Activated CD4-positive, CD25-positive, alpha-beta regulatory T cell treated with anti-CD3 and anti-CD28 coated beads, Interleukin-2, amount 50 U/mL, for 24 hours (primary cell): ENCODE measurements at regions not wholly inside any gene's neighbourhood (a gene's known extent, or its start where the extent isn't known, plus 50 kb on each side); places are given as distances from the start of the nearest gene placed in this dataset.
"Not testable (repeated sequence)": the region's sequence is repeated elsewhere in the genome, so short reads cannot be mapped to it uniquely, and the experiment has no call there.

Source experiments
- ATAC-seq, 2 donors: fragments of 150-1000 bp; cut with Tn5 transposase; one replicate each; pipeline ENCODE4 v1.10.0; 2021; ENCODE audit warnings: mild to moderate bottlenecking in 1 of 2, moderate library complexity in 1 of 2

DNA sequence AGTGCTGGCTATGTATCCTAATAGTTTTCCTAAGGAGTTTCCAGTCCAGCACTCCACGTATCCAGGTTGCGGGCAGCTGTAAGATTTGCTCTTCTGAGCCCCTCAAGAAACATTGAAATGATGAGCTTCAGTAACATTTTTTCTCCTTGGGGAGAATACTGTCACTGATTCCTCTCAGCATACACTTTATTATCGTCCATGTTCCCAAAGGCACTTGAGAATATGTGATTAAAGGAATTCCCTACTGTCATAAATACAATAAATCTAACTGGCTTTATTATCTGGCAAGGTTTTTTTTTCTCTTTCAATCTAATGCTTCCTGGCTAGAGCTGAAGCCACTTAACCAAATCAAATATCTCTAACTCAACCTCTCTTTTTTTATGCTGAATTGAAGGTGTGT lies 359.2 kb upstream of the PKN2 start:
- ATAC-seq = no peak

DNA sequence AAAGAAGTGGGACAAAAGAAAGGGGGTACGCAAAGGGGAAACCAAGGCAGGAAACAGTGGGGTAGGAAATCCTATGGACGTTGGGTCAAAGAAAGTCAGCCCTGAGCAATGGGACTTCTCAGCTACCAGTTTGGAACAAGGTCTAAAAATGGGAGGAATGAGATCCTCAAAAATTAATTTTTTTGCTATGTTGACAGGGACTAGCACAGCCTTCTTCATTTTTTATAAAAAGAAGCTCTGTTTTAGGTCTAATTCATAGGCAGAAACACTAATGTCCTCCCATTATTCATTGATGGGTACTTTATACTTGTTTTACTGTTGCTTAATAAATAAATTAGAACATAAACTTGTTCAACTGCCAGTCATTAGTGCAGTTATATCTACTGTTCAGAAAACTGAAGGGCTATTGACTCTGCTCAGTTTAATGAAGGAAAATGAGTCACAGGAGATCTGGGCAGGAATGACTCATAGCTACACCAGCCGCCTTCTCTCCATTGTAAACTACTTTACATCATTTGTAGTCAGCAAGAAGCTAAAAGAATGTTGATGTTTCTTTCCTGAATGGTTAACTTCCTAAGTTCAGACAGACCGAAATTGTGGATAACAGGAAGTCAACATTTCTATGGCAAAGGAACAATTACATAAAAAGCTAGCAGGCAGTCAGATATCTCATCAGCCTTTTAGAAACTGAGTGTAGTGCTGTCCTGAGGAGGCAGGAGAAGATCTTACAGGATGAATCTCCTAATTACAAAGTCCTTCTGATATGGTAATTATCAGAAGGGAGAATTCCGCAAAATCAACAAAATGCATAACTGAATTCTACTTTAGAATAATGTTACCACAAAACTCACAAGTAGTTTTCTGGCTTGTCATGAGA lies 356.4 kb upstream of the PKN2 start:
- ATAC-seq = peak in 1 of 2 donors; percentile 38

GRCh38 chr1:88330201-88330600 lies 353.9 kb upstream of the PKN2 start:
- no peak for ATAC-seq

GRCh38 chr1:88333086-88333695 lies 350.9 kb upstream of the PKN2 start:
- ATAC-seq = no peak

DNA sequence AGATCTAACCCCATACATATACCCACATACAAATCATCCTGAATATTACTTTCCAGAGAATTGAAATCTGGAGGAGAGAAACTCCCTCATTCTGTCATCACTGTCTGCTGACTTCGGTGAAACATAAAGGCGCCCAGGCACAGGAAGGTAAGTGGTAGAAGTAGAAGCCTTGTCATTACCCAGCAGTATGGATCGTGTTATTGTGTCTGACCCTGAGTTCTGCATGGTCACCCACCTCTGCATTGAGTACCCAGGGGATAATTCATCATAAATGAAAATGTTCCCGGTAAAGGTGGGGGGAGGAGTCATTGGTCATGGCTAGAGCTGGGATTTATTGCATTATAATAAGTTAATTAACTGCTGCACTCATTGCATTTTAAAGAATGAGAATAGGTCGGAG lies 342.6 kb upstream of the PKN2 start:
- ATAC-seq = no peak

GRCh38 chr1:88342081-88342480 lies 342.0 kb upstream of the PKN2 start:
- ATAC-seq = not testable (repeated sequence)

DNA sequence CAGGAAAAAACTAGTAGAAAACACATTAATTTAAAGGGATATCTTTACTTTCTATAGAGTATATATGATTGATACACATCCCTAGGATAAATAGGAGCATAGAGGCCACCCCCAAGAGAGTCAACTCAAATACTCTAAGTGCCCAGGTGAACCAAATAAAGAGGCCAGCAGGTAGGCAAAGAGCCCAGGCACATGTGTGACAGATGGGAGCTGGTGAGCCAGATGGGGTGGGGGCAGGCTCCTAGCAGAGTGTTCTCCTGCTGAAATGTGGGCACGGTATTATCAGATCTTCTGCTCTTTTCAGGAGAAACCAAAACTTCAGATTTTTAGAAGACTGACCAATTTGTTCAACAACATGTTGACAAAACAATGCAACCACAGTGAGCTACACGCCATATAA lies 333.4 kb upstream of the PKN2 start:
- no peak for ATAC-seq

DNA sequence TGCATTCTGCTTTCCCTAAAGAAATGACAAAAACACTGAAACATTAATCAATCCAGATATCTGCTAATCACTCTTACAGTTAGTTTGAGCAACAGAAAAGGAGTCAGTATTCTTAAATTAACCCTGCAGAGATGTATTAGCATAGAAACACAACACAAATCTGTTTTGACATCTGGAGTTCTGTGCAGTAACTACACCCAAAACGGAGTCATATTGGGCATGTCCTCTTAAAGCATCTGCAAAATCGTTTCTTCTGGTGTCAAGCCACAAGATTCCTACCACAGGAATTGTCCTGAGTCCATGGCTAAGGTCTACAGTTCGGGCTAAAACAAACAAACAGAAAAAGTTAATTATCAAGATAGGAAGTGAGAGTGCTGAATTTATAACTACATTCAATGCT lies 332.1 kb upstream of the PKN2 start:
- ATAC-seq = no peak

DNA sequence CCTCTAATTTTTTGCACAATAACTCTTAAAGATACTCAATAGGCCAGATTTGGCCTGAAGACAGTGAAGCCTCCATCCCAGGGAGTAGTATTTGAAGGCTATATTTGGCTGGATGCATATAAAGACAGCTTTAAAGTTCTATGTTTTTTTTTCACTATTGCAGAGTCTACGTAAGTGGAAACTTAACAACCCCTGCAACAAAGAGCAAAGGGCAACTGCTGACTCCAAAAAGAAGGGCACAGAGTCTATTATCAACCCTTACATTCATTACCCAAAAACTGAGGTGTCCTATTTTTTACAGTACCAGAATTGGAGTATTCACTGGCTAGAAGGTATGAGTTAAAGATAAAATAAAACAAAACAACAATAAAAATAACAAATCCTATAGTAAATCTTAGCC lies 329.8 kb upstream of the PKN2 start:
- ATAC-seq = no peak

- no peak for ATAC-seq
Measured at GRCh38 chr1:88357729-88358128, 326.3 kb upstream of the PKN2 start.

GRCh38 chr1:88371436-88372023 lies 312.5 kb upstream of the PKN2 start:
- no peak for ATAC-seq

GRCh38 chr1:88375977-88376376 lies 308.1 kb upstream of the PKN2 start:
- no peak for ATAC-seq

GRCh38 chr1:88376421-88376820 lies 307.7 kb upstream of the PKN2 start:
- ATAC-seq = no peak

DNA sequence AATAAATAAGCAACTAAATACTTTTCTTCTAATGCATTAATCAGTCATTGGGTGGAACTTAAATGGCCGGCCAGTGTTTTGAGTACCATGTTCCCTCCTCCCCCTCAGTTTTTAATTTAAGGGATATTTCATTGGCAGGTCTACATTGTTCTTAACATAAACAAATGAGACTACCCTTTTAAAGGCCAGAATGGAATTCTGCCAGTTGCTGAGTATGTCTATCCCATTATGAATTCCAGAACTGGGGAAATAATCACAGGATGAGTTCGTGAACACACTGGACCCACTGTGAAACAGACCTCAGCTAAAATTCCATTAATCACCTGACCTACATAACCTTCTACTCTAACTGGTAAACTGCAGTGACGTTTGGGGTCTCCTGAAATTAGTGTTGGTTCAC lies 305.5 kb upstream of the PKN2 start:
- ATAC-seq = no peak

GRCh38 chr1:88394958-88395357 lies 289.1 kb upstream of the PKN2 start:
- ATAC-seq = no peak

DNA sequence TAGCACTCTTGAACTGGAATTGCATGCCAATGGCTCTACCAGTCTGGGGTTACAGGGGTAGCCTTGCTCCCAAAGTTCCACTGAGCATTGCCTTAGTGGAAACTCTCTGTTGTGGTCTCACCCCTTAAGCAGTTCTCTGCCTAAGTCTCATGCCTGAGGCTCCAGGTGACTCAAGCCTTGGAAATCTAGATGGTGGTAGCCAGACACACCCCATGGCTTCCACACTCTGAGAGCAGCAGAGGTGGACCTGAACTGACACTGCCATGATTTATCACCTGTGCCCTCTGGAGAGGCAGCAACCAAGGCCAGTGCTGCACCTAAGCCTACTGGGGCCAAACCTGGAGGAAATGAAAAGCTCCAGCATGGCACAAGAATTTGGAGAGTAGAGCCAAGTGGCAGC lies 285.7 kb upstream of the PKN2 start:
- no peak for ATAC-seq

DNA sequence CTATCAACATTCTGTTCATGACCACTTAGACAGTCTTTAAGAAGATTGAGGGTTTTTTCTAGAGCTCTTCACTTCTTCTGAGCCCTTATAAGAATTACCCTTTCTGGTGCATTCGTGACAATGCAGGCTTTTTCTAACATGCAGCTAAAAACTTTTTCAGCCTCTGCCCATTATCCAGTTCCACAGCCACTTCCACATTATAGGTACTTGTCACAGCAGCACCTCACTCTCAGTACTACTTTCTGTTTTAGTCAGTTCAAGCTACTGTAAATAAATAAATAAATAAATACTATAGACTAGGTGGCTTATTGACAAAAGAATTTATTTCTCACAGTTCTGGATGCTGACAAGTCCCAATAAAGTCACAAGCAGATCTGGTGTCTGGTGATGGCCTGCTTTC lies 284.4 kb upstream of the PKN2 start:
- no peak for ATAC-seq

- ATAC-seq = no peak
Measured at GRCh38 chr1:88401313-88401712, 282.8 kb upstream of the PKN2 start.

- ATAC-seq = no peak
Measured at GRCh38 chr1:88404582-88404981, 279.5 kb upstream of the PKN2 start.

DNA sequence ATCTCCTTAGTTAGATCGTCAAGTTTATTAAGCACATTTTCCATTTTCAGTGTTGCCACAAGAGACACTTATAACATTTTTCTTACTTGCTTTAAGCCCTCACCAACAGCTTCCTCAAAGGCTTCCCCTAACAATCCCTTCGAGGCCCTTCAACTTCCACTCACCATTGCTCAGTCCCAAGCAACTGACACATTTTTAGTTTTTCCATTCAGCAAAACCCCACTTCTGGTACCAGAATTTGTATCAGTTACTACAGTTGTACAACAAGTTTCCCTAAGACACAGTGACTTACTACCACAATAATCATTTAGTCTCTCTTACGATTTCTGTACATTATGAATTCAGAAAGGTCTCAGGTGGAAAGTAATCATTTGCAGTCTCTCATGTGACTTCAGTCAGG lies 276.8 kb upstream of the PKN2 start:
- ATAC-seq = no peak

- no peak for ATAC-seq
Measured at GRCh38 chr1:88421997-88422396, 262.1 kb upstream of the PKN2 start.

GRCh38 chr1:88433556-88433955 lies 250.5 kb upstream of the PKN2 start:
- ATAC-seq = no peak

DNA sequence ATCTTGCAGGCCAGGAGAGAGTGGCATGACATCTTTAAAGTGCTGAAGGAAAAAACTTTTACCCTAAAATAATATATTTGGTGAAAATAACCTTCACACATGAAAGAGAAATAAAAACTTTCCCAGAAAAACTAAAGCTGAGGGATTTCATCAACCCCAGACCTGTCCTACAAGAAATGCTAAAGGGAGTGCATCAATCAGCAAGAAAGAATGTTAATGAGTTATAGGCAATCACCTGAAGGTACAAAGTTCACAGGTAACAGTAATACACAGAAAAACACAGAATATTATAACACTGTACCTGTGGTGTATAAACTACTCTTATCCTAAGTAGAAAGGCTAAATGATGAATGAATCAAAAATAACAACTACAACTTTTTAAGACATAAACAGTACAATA lies 249.2 kb upstream of the PKN2 start:
- ATAC-seq = no peak

DNA sequence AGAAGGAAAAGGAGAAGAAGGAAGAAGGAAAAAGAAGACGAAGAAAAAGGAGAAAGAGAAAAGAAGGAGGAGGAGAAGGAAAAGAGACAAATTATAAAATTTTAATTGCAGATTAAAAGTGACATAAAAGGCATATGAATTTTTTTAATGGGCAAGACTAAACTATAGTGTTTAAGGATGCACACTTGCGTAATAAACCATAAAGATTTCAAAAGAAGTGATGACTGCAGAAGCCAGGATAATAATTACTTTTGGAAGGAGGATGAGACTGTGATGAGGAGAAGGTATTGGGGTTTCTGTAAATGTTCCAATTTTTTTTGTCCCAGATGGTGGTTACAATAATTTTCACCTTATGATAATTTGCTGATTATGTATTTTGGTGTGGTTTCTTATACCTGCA lies 243.1 kb upstream of the PKN2 start:
- ATAC-seq = no peak
